HepG2 (cell line): ENCODE measurements at regions not wholly inside any gene's neighbourhood (a gene's known extent, or its start where the extent isn't known, plus 50 kb on each side); places are given as distances from the start of the nearest gene placed in this dataset.

Source experiments
- ATAC-seq: fragments of 200-7000 bp; cut with Tn5 transposase; 3 replicates; pipeline ENCODE4 v1.9.1; 2020; ENCODE audit warnings: mild to moderate bottlenecking, moderate library complexity
- BruUV-seq: library from RNA; stranded (reverse); fragments of 400-500 nt; replicated peaks from 2 replicates; lab custom pipeline; 2021; lab: Mats Ljungman, UMichigan
- CTCF ChIA-PET: fragments of 300-600 bp; formaldehyde crosslinking; extraction: SDS; loops from one replicate; lab custom pipeline; 2021; ENCODE audit warnings: low total read pairs, inconsistent platforms, low intra/inter-chr PET ratio; lab: Yijun Ruan, JAX
- POLR2A ChIA-PET: fragments of 350-600 bp; sonication (Branson Sonifier 250); formaldehyde crosslinking; loops from one replicate; lab custom pipeline; 2020; ENCODE audit warnings: antibody characterized with exemption, inconsistent platforms; lab: Yijun Ruan, JAX
- DNase-seq: peaks from one replicate; pipeline ENCODE4 v3.0.0-alpha.2; 2015; ENCODE audit warnings: low spot score
- FAIRE-seq: peaks from 3 replicates; lab custom pipeline; 2011; peaks lifted over from hg19 to GRCh38; lab: Jason Lieb, UNC
- H2AFZ ChIP-seq: one replicate; pipeline ENCODE4 v1.6.1; 2011; ENCODE audit warnings: low read length, inconsistent platforms
- H3K27ac ChIP-seq: fragments of 300-600 bp; 3 replicates; pipeline ENCODE4 v1.8.0; 2011; ENCODE audit warnings: mixed run types, mild to moderate bottlenecking, mixed read lengths, low read length, inconsistent platforms; ENCODE audit not compliant: insufficient read depth; ENCODE audit errors: extremely low read length
- H3K27me3 ChIP-seq, 2 experiments: fragments of 200-600 bp in 1 of 2; 2 replicates in 1 of 2; 3 replicates in 1 of 2; pipeline versions ENCODE4 v1.6.0 to v1.8.0; 2011; ENCODE audit warnings: low read length in 2 of 2, mild to moderate bottlenecking in 2 of 2, moderate library complexity in 2 of 2, inconsistent platforms in 1 of 2; ENCODE audit not compliant: insufficient read depth in 2 of 2, control insufficient read depth in 1 of 2
- H3K36me3 ChIP-seq, 2 experiments: fragments of 200-600 bp in 1 of 2; replicated peaks in 1 of 2; 2 replicates in 1 of 2; 3 replicates in 1 of 2; pipeline versions ENCODE4 v1.5.1 to v1.8.0; 2011; ENCODE audit warnings: low read length in 2 of 2, inconsistent platforms in 1 of 2; ENCODE audit not compliant: insufficient read depth in 2 of 2, control insufficient read depth in 1 of 2
- H3K4me1 ChIP-seq: 2 replicates; pipeline ENCODE4 v1.5.1; 2012; ENCODE audit warnings: low read length, inconsistent platforms; ENCODE audit not compliant: insufficient read depth
- H3K4me2 ChIP-seq: 2 replicates; pipeline ENCODE4 v1.6.0; 2011; ENCODE audit warnings: low read depth, low read length, inconsistent platforms
- H3K4me3 ChIP-seq, 3 experiments: fragments of 200-600 bp in 1 of 3; sonication (generic), shearing (Covaris generic) in 1 of 3; replicated peaks in 1 of 3; 2 replicates each; pipeline ENCODE4 v1.5.1; 2011 to 2016; ENCODE audit warnings: low read length in 3 of 3, inconsistent platforms in 2 of 3, low read depth in 2 of 3, mild to moderate bottlenecking in 2 of 3, control low read depth in 1 of 3, mixed read lengths in 1 of 3; ENCODE audit not compliant: insufficient read depth in 1 of 3
- H3K79me2 ChIP-seq: one replicate; pipeline ENCODE4 v1.6.1; 2011; ENCODE audit warnings: low read length, inconsistent platforms; ENCODE audit not compliant: insufficient read depth
- H3K9ac ChIP-seq: 2 replicates; pipeline ENCODE4 v1.6.0; 2011; ENCODE audit warnings: mild to moderate bottlenecking, low read depth, low read length, inconsistent platforms; ENCODE audit not compliant: insufficient read depth
- H3K9me3 ChIP-seq: 2 replicates; pipeline ENCODE4 v1.5.1; 2012; ENCODE audit warnings: mild to moderate bottlenecking, low read length
- H4K20me1 ChIP-seq: 2 replicates; pipeline ENCODE4 v1.6.0; 2011; ENCODE audit warnings: inconsistent platforms, mild to moderate bottlenecking, low read length, moderate library complexity; ENCODE audit not compliant: insufficient read depth
- FOXK2 ChIP-seq: fragments of 450-650 bp; IDR thresholded peaks from 2 replicates; pipeline ENCODE4 v1.6.1; 2016
- ISX ChIP-seq: sonication (generic); formaldehyde crosslinking; conservative IDR thresholded peaks from 2 replicates; pipeline ENCODE4 v1.5.0; 2020; ENCODE audit warnings: missing genetic modification reagents
- NR1H2 ChIP-seq: sonication (generic); formaldehyde crosslinking; IDR thresholded peaks from 2 replicates; pipeline ENCODE4 v1.8.1; 2022; ENCODE audit warnings: low read depth, missing genetic modification reagents, borderline replicate concordance
- STAT6 ChIP-seq: sonication (generic); formaldehyde crosslinking; IDR thresholded peaks from 2 replicates; pipeline ENCODE4 v1.4.0; 2020; ENCODE audit warnings: missing genetic modification reagents, mild to moderate bottlenecking, borderline replicate concordance
- TBP ChIP-seq: sonication (generic); formaldehyde crosslinking; IDR thresholded peaks from 2 replicates; pipeline ENCODE4 v1.5.0; 2020; ENCODE audit warnings: missing genetic modification reagents
- ZNF589 ChIP-seq: sonication (generic); formaldehyde crosslinking; conservative IDR thresholded peaks from 2 replicates; pipeline ENCODE4 v1.8.0; 2022; ENCODE audit warnings: mild to moderate bottlenecking, moderate library complexity, missing genetic modification reagents
- ZNF678 ChIP-seq: sonication (generic); formaldehyde crosslinking; IDR thresholded peaks from 2 replicates; pipeline ENCODE4 v1.4.0; 2020; ENCODE audit warnings: mild to moderate bottlenecking, missing genetic modification reagents
- WGBS: methylation state at CpG from one replicate; pipeline ENCODE4 v1.1.6; 2017; ENCODE audit warnings: low lambda C conversion rate; 5-methylcytosine and 5-hydroxymethylcytosine counted together
- in situ Hi-C: cut with HindIII; loops from 2 replicates; pipeline ENCODE4 v1.10.0; 2017; ENCODE audit warnings: low pct_unique_long_range_greater_than_20kb; ENCODE audit not compliant: extremely low pct_ligation_motif_present
- intact Hi-C: fragments of 100-400 bp; cut with micrococcal nuclease; formaldehyde crosslinking; loops from one replicate; pipeline ENCODE4 v1.10.0; 2022; ENCODE audit not compliant: unreplicated experiment
- TF ChIP-seq, protein P1 (sequence below): IDR thresholded peaks from 2 replicates; pipeline ENCODE4 v1.6.1; 2012; ENCODE audit warnings: low read depth, low read length, improper control_type of control experiment

- ATAC-seq, result no peak
- intact Hi-C loops, result no loop called here
These were observed 183.0 kb upstream of the FOXF1 start for GRCh38 chr16:86327321-86327720.

More at GRCh38 chr16:86327321-86327720, 183.0 kb upstream of the FOXF1 start:
- BruUV-seq, result no TSS peak
- 23% methylated on average over 10 of the region's 10 CpGs for WGBS
- no peaks in the 10 kb centered on the region for H3K9me3 ChIP-seq
- POLR2A ChIA-PET, result no interaction called here
- no peak overlapping the region for H3K4me3 ChIP-seq
- no peaks in the 10 kb centered on the region for H3K36me3 ChIP-seq
- no peak overlapping the region for H2AFZ ChIP-seq
- no peak overlapping the region for H3K4me2 ChIP-seq
- DNase-seq, result no peak
- H3K79me2 ChIP-seq, result no peaks in the 10 kb centered on the region
- peaks cover 6 to 33% of the 10 kb centered on the region in 2 experiments; a peak in 3 of 5 replicates for H3K27me3 ChIP-seq
- H3K27ac ChIP-seq, result no peak overlapping the region
- in situ Hi-C loops, result no loop called here
- no peaks in the 10 kb centered on the region; the same call in 1 of the 2 replicates for H4K20me1 ChIP-seq
- H3K9ac ChIP-seq, result no peak overlapping the region
- H3K4me1 ChIP-seq, result no peaks in the 10 kb centered on the region
- CTCF ChIA-PET, result no interaction called here
- TF ChIP-seq STAT6 (CRISPR knock-in tag), result no peak
- no peak for TF ChIP-seq FOXK2
- no peak for TF ChIP-seq NR1H2 (CRISPR knock-in tag)
- TF ChIP-seq ISX (CRISPR knock-in tag), result no peak
- TF ChIP-seq, protein P1, sequence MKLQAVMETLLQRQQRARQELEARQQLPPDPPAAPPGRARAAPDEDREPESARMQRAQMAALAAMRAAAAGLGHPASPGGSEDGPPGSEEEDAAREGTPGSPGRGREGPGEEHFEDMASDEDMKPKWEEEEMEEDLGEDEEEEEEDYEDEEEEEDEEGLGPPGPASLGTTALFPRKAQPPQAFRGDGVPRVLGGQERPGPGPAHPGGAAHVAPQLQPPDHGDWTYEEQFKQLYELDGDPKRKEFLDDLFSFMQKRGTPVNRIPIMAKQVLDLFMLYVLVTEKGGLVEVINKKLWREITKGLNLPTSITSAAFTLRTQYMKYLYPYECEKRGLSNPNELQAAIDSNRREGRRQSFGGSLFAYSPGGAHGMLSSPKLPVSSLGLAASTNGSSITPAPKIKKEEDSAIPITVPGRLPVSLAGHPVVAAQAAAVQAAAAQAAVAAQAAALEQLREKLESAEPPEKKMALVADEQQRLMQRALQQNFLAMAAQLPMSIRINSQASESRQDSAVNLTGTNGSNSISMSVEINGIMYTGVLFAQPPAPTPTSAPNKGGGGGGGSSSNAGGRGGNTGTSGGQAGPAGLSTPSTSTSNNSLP, result no peak
- no peak for TF ChIP-seq TBP
- no peak for TF ChIP-seq ZNF589 (CRISPR knock-in tag)
- no peak for TF ChIP-seq ZNF678
- TF ChIP-seq, all 625 proteins: peak for 0
- FAIRE-seq, result no peak
